ENCODE measurements at regions not wholly inside any gene's neighbourhood (a gene's known extent, or its start where the extent isn't known, plus 50 kb on each side); places are given as distances from the start of the nearest gene placed in this dataset.
A peak's percentile ranks its signal among the peaks of the same experiment; 100 is the strongest.

- TF ChIP-seq ISL2 (CRISPR knock-in tag; IDR thresholded peaks at IDR 0.05) (peak; percentile 96), ZBTB1 (CRISPR knock-in tag; IDR thresholded peaks at IDR 0.05; ENCODE audit: borderline replicate concordance) (no peak), ZBTB26 (CRISPR knock-in tag; IDR thresholded peaks at IDR 0.05; ENCODE audit: borderline replicate concordance) (no peak), ATF5 (CRISPR knock-in tag; IDR thresholded peaks at IDR 0.05; ENCODE audit: low read depth) (no peak), MBD4 (IDR thresholded peaks at IDR 0.05; ENCODE audit: borderline replicate concordance, low read length) (peak; percentile 98), ZNF660 (CRISPR knock-in tag; IDR thresholded peaks at IDR 0.05; ENCODE audit: borderline replicate concordance, low read depth) (no peak), SIN3A (IDR thresholded peaks at IDR 0.05; ENCODE audit: borderline replicate concordance, low read depth, low read length) (no peak), PRDM15 (CRISPR knock-in tag; IDR thresholded peaks at IDR 0.05) (no peak), DBP (CRISPR knock-in tag; IDR thresholded peaks at IDR 0.05; ENCODE audit: not compliant biosample characterization) (no peak), HOXD1 (CRISPR knock-in tag; IDR thresholded peaks at IDR 0.05) (peak; percentile 94), THAP8 (CRISPR knock-in tag; IDR thresholded peaks at IDR 0.05; ENCODE audit: borderline replicate concordance) (no peak), BRCA1 (CRISPR knock-in tag; IDR thresholded peaks at IDR 0.05) (no peak), EEA1 (CRISPR knock-in tag; IDR thresholded peaks at IDR 0.05; ENCODE audit: borderline replicate concordance) (no peak), MLXIP (CRISPR knock-in tag; IDR thresholded peaks at IDR 0.05; ENCODE audit: borderline replicate concordance) (no peak), HDAC6 (IDR thresholded peaks at IDR 0.05; ENCODE audit: low read depth, low read length) (no peak), ASH2L (IDR thresholded peaks at IDR 0.05; ENCODE audit: insufficient read length, low read depth, low read length) (peak; percentile 75), CHD4 (IDR thresholded peaks at IDR 0.05; ENCODE audit: borderline replicate concordance, low read length) (peak; percentile 74; the same call in 1 of the 2 replicates), TP53 (CRISPR knock-in tag; conservative IDR thresholded peaks at IDR 0.05) (no peak), ZNF3 (CRISPR knock-in tag; IDR thresholded peaks at IDR 0.05) (no peak), ZSCAN9 (CRISPR knock-in tag; IDR thresholded peaks at IDR 0.05; ENCODE audit: borderline replicate concordance) (peak; percentile 68; the same call in 1 of the 2 replicates)
Observed at GRCh38 chr15:36506733-36507356, 72.6 kb upstream of the CDIN1 start (continued).

Data from HepG2 (cell line).